Non-pigmented ciliary epithelial cell (primary cell): ENCODE measurements at regions not wholly inside any gene's neighbourhood (a gene's known extent, or its start where the extent isn't known, plus 50 kb on each side); places are given as distances from the start of the nearest gene placed in this dataset.

ENCODE experiments used
- DNase-seq: peaks from one replicate; pipeline ENCODE4 v3.0.0-alpha.2; 2010; ENCODE audit warnings: low read depth

DNA sequence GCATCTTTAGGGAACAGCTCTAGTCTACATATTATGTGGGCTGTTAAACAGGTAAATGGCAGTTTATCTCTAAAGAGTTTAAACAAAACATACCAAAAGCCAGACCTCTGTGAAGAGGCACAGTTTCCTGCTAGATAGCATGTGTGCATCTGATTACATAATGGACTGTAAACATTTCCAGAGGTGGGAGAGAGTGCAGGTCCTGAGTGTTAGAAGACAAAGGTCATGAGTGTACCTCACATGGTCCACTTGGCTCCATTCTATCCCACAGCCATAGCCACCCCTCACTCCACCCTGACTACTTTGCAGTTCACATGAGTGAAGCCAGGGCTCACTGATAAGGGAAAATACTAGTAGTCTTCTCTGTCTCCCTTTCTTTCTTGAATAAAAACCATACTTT lies 233.4 kb downstream of the MTX2 start:
- no peak for DNase-seq

GRCh38 chr2:176503776-176504175 lies 234.5 kb downstream of the MTX2 start:
- no peak for DNase-seq

DNA sequence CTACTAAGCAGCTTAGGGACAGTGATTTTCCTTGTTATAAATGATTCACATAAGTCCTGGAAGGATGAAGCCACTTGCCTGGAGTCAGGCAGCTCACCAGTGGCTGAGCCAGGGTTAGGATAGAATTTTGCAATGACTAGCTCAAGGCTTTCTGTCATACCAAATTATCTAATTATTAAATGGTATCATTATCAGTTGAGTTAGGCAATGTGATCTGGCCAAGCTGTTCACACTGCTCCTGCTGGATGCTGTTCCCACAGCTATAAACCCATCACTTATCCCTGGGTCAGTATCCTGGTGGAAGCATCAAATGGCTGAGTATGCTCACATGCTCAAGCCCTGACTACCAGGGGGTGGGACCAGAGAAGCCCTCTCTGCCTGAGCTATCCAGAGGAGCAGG lies 235.2 kb downstream of the MTX2 start:
- no peak for DNase-seq

- DNase-seq: no peak
Observed at GRCh38 chr2:176507786-176508185, 238.5 kb downstream of the MTX2 start.

- DNase-seq: no peak
Observed at GRCh38 chr2:176508374-176508773, 239.1 kb downstream of the MTX2 start.

- DNase-seq: no peak
Observed at GRCh38 chr2:176508984-176509740, 239.9 kb downstream of the MTX2 start.

DNA sequence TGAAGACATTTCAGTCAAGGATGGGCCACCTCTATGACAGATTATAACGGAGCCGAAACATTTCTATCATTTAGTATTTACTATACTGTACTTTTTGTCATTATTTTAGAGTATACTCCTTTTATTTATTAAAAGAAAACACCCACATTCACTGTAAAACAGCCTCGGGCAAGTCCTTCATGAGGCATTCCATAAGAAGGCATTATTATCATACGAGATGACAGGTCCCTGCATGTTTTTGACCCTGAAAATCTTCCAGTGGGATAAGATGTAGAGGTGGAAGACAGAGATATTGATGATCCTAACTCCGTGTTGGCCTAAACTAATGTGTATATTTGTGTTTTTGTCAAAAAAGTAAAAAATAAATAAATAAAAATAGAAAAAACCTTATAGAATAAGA lies 245.0 kb downstream of the MTX2 start:
- DNase-seq: no peak

DNA sequence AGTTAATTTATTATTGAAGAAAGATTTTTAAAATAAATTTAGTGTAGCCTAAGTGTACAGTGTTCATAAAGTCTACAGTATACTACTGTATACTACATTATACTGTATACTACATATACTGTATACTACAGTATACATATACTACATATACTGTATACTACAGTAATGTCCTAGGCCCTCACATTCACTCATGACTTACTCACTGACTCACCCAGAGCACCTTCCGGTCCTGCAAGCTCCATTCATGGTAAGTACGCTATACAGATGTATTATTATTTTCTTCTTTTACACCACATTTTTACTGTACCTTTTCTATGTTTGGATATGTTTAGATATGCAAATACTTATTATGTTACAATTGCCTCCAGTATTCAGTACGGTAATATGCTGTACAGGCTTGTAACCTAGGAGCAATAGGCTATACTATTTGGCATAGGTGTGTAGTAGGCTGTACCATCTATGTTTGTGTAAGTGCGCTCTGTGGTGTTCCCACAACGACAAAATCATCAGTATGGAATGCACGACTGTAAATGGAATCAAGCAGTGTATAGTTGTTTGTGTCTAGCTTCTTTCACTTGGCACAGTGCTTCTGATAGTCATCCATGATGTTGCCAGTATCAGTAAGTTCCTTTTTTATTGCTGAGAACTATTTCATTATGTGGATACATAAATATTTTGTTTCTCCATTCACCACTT lies 245.7 kb downstream of the MTX2 start:
- DNase-seq: no peak

DNA sequence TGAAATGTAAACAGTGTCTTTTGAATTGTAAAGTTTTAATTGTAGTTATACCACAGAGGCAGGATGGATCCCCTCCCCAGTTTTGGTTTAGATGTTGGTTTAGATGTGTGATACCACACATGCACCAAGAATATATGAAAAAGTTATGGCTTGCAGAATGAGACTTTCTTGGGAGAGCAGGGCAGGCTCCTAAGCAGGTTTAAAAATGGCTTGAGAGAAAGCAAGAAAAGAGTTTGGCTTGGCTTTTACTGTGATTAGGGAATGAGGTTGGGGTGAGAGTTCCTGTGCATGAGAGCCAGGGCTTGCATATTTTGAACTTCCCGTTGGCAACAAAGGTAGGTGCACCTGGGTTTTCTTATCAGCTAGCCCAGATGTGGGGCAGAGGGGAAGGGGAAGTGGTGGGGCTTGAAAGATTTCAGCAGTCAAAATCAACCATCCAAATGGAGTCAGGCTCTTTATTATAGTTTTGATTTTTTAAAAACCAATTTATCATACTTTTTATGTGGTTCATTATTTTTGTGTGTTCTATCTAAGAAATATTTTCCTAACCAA lies 246.9 kb downstream of the MTX2 start:
- no peak for DNase-seq

DNA sequence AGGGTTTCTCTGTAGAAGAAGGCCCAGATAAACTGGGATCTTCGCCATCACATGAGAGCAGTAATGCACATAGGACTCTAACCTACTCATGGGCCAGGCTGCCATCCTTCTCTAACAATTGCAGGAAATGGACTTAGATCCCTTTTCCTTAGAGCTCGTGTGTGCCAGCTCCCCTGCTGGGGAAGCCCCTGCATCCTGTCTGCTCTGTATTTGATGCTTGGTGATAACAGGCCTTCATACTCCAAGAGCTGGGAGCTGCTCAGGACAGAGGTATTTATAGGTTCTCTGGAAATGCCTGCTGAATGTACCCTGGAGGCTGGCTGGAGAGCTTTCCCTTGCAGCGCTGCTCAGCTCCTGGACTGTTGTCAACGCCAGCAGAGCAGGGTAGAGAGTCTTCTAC lies 249.6 kb downstream of the MTX2 start:
- DNase-seq: no peak

DNA sequence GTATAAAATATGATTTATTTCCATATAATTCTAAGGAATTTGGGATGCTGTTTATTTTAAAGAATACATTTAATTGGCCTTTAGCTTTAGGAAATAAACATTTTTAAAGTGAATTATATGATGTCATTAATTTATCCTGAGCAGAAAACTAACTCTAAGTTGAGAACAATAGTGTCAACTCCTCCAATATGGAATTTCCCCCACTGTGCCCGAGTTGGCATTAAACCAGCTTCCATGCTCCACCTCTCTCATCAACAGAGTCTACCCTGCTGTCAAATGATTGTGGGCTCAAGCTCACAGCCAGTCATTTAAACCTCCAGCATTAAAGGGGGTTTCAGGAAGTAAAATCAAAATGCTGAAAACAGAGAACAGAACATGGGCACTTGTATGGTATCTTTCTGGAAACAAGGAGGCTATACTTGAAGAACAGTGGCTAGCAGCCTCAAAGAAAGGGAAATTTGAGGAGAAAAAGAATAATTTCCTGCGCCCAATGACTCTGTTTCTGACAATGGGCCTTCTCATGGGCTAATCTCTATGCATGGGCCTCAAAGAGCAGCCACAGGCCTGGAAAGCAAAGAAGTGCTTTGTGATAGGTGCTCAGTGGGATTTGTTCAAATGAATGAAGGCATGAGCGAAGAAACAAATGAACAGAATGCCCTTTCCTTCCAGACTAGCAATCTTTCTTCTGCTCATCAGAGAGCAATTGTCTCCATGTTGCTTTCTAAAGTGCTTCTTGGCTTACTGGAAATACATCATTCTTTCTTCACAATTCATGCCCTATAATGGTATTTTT lies 252.8 kb downstream of the MTX2 start:
- no peak for DNase-seq

DNA sequence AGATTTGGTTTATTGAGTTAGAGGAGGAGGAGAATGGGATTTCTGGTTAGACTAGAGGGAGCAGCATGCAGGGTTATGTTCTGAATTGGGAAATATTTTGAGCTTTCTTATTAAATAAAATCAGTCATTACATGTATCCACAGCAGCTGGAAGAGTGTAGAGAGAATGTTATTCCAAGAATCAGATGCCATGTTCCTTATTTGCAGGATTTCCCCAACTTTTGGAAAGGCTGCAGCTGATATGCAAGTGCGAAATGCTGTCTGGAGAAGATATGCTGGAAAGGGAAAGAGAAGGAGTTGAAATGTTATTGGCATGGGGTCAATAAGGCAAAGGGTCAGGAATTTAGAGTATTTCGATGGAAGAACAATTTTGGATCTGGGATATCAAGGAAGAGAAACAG lies 255.8 kb downstream of the MTX2 start:
- no peak for DNase-seq

GRCh38 chr2:176526995-176527901 lies 258.0 kb downstream of the MTX2 start:
- no peak for DNase-seq

DNA sequence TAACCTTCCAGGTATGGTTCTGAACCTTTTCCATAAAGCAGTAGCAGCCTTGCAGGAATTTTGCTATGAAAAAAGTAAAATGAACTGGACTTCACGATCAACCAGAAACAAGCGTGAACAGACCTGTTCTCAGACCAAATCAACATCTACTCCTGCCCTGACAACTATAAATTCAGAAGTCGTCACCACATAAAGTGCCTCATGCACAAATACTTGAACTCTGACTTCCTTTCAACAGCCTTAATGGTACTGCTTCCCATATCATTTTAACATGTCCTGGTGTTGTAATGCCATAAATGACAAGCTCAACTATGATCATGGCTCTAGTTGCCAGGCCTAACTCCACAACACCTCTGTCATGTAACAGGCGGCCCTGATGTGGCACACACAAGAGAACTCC lies 262.4 kb downstream of the MTX2 start:
- DNase-seq: no peak

DNA sequence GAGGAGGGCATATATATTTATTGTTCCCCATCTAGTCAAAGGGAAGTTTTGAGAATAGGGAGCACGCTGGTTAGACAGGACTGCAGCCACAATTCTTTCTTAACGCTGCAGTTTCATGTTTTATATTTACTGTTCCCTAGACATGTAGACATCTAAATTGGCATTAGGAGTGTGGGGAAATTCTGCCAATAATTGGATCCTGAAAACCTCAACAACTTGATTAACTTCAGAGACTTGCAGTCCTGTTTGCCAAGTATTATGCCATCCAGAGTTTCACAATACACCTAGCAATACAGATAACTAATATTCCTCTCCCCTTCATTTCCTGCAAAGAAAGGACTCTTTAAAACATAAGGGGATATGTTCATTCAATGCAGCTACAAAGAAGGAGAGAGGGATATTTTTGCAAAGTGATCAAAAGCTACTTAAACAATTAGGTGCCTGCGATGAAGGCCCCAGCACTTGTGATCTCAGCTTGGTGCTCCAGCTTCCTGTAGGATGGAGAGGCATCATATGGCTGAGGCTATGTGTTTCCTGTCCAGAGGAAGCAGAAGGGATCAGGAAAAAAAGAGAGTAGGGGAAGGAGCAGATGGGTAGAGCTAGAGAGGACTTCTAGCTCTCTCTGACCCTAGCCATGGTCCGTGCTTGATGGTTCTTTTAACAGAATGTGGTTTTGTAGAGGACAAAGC lies 264.4 kb downstream of the MTX2 start:
- no peak for DNase-seq

GRCh38 chr2:176534798-176535466 lies 265.7 kb downstream of the MTX2 start:
- no peak for DNase-seq

- DNase-seq: no peak
Observed at GRCh38 chr2:176535467-176536113, 266.3 kb downstream of the MTX2 start.

GRCh38 chr2:176536439-176537133 lies 267.3 kb downstream of the MTX2 start:
- DNase-seq: no peak

GRCh38 chr2:176537932-176538331 lies 268.7 kb downstream of the MTX2 start:
- DNase-seq: no peak
